Activated naive CD4-positive, alpha-beta T cell treated with anti-CD3 and anti-CD28 coated beads, Interleukin-2, amount 50 U/mL, for 72 hours (primary cell): ENCODE measurements at regions not wholly inside any gene's neighbourhood (a gene's known extent, or its start where the extent isn't known, plus 50 kb on each side); places are given as distances from the start of the nearest gene placed in this dataset.
A peak's percentile ranks its signal among the peaks of the same experiment; 100 is the strongest.

ENCODE experiments used
- ATAC-seq, 2 donors: fragments of 150-1000 bp; cut with Tn5 transposase; 2 replicates each; pipeline ENCODE4 v1.10.0; 2021; ENCODE audit warnings: mild to moderate bottlenecking in 2 of 2, moderate library complexity in 2 of 2
- DNase-seq, 2 donors: peaks; one replicate each; pipeline ENCODE4 v3.0.0; 2021 to 2022; ENCODE audit warnings: low spot score in 2 of 2
- H3K27ac Mint-ChIP-seq, 2 donors: one replicate each; pipeline ENCODE4 v1.8.0; 2022; ENCODE audit warnings: mild to moderate bottlenecking in 2 of 2, mixed read lengths in 2 of 2
- H3K36me3 Mint-ChIP-seq, 2 donors: one replicate each; pipeline ENCODE4 v1.8.0; 2022; ENCODE audit warnings: mixed read lengths in 2 of 2
- H3K9me3 Mint-ChIP-seq, 2 donors: one replicate each; pipeline ENCODE4 v1.8.0; 2022; ENCODE audit warnings: mixed read lengths in 2 of 2

DNA sequence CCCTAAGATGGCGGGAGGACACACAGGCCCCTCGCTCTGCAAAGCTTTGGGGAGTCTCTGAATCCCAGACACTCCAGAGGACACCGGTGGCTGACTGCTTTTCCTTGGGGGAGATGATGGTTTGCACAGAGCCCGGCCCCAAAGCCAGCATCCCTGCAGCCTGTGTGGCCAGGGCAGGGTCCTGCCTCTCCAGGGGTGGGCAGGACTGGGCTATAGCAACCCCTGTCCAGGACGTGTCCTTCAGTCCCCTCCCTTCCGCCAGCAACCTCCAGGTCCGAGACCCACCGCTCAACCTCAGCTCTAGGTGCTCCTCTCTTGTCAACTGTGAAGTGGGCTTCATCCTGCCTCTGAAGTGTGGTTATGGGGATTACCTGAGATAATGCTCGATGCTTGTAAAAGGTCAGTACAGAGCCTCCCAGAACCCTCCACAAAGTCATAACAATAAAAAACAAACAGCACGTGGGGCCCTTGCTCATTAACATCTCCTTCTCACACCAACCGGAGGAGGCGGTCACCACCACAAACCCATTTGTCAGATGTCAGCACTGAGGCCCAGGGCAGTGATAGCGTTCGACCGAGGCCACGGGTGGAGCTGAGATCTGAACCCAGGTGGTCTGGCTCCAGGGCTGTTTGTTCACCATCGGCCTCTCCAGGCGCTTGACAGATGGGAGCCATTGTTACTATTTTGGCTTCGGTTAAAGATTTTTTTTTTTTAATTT is 304.8 kb downstream of the IRF8 start:
- no peaks in the 10 kb centered on the region for H3K9me3 Mint-ChIP-seq
- no peaks in the 10 kb centered on the region for H3K36me3 Mint-ChIP-seq
- H3K27ac Mint-ChIP-seq = no peak overlapping the region
- no peak for DNase-seq
- no peak for ATAC-seq

DNA sequence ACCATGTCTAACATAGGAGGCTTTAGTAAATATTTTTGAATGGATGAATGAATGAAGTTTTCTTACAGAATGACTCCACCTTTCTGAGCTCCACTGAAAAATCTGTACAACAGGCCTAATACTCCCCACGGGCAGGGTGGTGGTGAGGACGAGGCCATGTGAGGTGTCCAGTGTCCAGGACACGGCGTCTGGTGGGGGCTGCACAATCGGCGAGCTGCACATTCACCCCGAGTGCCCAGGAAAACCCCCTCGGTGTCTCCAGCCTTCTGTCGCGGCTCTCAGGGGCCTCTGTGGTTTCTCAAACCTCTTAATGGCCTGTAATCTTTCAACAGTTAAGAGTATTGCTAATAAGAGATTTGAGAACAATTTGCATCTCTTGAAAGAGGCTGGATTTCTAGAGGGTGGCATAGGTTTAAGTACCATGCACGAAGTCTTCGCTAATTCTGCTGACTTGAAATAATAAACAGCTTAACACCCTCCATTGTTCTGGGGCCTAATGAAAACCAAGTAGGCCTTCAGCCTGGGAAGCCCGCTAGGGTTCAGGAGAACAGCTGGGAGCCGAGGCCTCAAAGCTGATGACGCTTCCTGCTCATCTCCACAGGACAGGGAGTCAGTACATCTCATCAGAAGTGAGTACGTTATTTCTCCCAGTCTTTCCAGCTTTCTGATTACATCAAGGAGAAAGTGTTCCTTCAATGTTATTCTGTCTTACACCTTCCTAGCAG is 304.6 kb upstream of the FOXF1 start:
- ATAC-seq (no peak), DNase-seq (no peak)
- Mint-ChIP-seq H3K36me3 (no peaks in the 10 kb centered on the region), H3K9me3 (no peaks in the 10 kb centered on the region), H3K27ac (no peak overlapping the region)

DNA sequence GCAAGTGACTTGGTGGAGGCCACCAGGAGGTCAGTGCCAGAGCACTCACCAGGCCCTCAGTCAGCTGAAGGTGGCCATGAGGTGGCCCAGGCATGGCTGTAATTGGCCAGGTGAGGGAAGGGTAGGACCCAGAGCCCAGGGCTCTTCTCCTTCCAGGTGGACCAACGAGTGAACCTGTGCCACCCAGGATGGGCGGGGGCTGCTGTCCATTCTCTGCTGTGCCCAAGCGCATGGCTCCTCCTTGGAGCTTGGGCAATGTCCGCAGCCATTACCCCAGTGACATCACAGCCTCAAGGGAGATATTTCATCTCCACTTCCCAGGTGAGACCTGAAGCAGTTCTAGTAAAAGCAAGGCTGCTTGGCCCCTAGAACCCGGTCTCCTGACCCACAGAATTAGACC is 303.0 kb upstream of the FOXF1 start:
- ATAC-seq (no peak), DNase-seq (no peak)
- H3K36me3 Mint-ChIP-seq = no peaks in the 10 kb centered on the region
- peaks cover 2 to 6% of the 10 kb centered on the region in 2 donors for H3K9me3 Mint-ChIP-seq
- peak overlapping the region in 1 of 2 donors; percentile 14 for H3K27ac Mint-ChIP-seq

DNA sequence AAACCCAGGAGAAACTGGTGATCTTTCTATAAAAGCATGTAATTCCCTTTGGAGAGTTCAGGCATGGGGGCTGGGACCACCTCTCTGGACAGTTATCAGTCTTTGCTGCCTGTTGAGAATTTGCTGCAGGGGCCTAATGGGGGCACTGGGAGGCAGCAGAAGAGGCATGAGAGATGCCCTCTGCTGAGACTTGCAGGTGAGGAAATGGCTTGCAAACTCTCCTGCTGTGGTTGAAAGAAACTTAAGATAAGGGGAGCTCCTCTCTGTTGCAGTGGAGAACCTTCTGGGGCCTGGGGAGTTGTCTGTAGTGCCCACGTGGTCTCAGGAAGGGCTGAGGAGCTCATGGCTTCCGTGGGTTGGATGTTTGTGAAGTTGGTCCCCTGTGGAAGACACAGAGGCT is 301.1 kb upstream of the FOXF1 start:
- no peak for ATAC-seq

DNA sequence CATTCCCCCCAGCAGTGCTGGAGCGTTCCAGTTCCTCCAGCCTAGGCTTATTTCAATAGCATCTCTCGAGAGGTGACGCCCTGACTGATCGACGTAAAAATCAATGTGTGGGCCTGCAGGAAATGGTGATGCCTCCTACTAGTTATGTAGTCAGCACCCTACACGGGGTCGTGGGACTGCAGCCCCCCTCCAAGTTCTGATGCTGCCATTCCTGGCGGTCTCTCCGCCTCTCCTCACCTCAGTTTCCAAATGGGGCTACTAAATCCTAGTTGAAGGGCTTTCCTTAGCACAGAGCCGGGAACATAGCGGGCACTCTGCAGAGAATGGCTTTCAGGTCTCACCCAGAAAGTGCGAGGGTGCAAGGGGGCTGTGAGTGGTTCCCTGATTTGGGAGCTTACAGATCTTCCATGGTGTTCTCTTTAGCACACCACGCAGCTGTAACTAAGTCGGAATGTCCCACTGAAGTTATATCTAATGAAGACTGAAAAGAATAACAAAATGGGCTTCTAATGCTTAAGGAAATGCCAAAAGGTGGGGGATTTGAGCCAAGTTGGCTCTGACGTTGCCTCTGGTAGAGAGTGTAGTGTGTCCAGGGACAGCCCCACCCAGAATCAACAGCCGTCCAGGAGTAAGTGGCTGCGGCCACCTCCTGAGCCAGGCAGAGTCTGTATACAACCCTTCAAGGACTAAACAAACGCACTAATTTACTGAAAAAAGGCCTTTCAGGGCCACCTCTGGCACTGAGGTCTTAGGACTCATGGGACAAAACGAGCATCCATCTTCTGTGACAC is 299.7 kb upstream of the FOXF1 start:
- Mint-ChIP-seq H3K27ac (no peak overlapping the region), H3K9me3 (peaks cover 9 to 13% of the 10 kb centered on the region in 2 donors), H3K36me3 (peaks cover 0 to 7% of the 10 kb centered on the region in 2 donors)
- no peak for DNase-seq
- ATAC-seq = no peak

More for the DNA sequence above, 301.1 kb upstream of the FOXF1 start:
- H3K9me3 Mint-ChIP-seq = peaks cover 9 to 13% of the 10 kb centered on the region in 2 donors
- no peak overlapping the region for H3K27ac Mint-ChIP-seq
- peaks cover 0 to 7% of the 10 kb centered on the region in 2 donors for H3K36me3 Mint-ChIP-seq
- DNase-seq = no peak

DNA sequence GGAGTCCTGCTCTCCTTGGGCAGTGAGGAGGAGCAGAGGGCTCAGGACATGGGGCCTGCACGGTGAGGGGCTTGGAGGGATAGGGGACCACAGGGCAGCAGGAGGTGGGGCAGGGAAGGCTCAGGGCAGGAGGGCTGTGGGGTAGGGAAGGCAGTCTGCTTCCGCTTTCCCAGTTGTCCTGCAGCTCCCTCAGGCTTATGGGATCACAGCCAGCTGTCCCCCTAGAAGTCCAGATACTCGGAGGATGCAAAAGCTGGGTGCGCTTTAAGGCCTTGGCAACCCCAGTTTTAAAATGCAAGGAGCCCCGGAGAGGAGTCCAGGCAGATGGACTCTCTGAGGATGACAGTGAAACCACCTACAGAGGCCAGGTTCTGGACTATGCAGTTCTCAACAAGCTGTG is 299.1 kb upstream of the FOXF1 start:
- ATAC-seq (no peak), DNase-seq (no peak)
- Mint-ChIP-seq H3K36me3 (peaks cover 0 to 7% of the 10 kb centered on the region in 2 donors), H3K9me3 (peaks cover 9 to 13% of the 10 kb centered on the region in 2 donors), H3K27ac (no peak overlapping the region)

DNA sequence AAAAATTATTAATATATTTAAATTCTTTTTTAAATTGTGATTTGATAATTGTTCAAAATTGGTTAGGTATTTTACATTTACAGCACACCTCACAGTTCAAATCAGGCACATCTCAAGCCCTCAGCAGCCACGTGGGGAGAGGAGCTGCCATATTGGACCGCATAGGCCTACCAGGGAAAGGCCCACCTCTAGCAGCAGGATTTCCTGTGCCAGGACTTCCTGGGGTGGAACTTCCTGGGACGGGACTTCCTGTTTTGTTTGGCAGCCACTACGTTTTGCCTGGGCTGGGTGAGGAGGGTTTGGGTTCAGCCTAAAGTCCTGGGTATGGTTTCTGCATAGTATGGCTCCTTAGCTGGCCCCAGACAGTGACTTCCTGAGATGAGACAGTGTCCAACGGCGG is 298.5 kb upstream of the FOXF1 start:
- ATAC-seq = no peak
- Mint-ChIP-seq H3K27ac (no peak overlapping the region), H3K9me3 (peaks cover 9 to 13% of the 10 kb centered on the region in 2 donors), H3K36me3 (peaks cover 0 to 7% of the 10 kb centered on the region in 2 donors)
- DNase-seq = no peak

DNA sequence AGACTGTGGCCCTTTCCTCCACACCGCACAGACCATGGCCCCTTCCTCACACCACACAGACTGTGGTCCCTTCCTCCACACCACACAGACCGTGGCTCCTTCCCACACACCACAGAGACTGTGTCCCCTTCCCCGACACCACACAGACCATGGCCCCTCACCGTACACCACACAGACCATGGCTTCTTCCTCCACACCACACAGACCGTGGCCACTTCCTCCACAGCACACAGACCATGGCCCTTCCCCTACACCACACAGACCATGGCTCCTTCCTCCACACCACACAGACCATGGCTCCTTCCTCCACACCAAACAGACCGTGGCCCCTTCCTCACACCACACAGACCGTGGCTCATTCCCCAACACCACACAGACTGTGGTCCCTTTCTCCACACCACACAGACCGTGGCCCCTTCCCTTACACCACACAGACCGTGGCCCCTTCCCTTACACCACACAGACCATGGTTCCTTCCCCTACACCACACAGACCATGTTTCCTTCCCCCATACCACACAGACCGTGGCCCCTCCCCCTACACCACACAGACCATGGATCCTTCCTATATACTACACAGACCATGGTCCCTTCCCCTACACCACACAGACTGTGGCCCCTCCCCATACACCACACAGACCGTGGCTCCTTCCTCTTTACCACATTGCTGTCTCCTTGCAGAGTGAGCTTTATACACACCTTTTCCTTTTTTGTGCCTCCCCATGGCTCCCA is 297.5 kb upstream of the FOXF1 start:
- ATAC-seq (no peak), DNase-seq (no peak)
- H3K27ac Mint-ChIP-seq = no peak overlapping the region
- H3K9me3 Mint-ChIP-seq = peaks cover 9 to 13% of the 10 kb centered on the region in 2 donors
- peaks cover 0 to 7% of the 10 kb centered on the region in 2 donors for H3K36me3 Mint-ChIP-seq

DNA sequence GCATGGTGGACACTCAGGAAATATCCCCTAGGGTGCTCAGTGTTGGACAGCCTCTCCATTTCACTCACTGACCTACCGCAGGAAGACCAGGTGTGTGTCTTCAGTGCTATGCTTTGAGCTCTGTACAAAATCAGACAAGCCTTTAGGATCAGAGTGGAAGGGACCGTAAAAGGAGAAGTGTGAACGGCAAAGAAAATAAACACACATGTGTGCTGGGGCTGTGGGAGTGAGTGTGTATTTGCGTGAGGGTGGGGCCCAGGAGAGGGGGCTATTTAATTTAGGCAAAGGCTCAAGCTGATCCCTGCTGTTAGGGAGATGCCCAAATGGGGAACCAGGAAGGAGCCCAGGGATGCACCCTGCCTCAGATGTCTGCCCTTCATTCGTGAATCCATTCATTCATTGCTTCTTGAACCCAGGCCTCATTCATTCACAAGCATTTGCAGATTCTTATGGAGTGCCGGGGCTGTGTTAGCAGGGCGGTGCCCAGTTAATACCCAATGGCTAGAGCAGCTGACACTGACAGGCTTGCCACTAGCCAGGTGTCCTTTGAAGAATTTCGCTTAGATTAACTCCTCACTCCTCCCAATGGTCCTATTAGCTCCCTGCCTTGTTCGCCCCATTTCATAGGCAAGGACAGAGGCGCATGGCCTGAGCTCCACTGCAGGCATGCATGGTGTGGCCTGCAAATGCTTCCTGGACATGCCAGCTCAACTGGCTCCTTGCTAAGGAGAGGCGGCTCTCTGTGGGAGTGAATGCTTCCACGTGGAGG is 296.7 kb upstream of the FOXF1 start:
- DNase-seq = no peak
- no peak overlapping the region for H3K27ac Mint-ChIP-seq
- peaks cover 9 to 13% of the 10 kb centered on the region in 2 donors for H3K9me3 Mint-ChIP-seq
- no peak for ATAC-seq
- H3K36me3 Mint-ChIP-seq = peaks cover 0 to 7% of the 10 kb centered on the region in 2 donors

DNA sequence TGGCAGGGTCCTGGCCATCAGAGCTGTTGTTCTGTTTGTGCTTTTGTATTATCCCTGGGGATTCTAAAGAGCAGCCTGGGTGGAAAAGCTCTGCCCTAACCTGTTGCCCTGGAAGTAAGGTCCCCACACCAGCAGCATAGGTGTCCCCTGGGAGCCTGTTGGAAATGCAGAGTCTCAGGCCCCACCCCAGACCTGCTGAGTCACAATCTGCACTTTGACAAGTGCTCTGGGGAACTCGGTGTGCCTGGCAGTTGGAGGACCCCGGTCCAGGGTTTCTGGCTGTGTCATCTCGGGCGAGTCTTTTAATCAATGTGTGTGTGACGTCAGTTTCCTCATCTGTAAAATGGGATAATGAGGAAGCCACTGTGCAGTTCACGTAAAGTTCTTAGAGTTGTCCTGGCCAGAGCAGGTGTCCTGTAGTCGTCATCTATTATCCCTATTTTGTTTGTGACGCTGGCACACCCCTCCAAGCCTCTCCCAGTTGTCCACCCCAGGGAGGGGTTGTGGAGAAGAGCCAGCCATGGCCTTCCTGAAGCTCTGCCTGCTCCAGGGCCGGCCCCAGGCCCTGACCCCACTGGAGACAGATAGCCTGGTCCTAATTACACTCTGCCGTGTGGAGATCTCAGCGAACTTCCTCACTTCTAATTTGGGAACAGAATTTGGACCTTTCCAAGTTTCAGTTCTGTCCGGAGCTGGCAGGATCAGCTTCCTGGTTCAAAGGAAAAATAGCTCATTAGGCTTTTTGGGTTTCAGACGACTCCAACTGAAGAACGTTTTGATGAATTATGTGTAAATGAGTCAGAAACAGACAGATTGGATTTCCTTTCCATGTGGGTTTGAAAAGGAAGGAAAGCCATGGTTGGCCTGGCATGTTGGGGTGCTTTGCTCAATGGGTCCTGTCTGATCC is 295.7 kb upstream of the FOXF1 start:
- ATAC-seq = no peak
- H3K36me3 Mint-ChIP-seq = peaks cover 0 to 7% of the 10 kb centered on the region in 2 donors
- DNase-seq = no peak

DNA sequence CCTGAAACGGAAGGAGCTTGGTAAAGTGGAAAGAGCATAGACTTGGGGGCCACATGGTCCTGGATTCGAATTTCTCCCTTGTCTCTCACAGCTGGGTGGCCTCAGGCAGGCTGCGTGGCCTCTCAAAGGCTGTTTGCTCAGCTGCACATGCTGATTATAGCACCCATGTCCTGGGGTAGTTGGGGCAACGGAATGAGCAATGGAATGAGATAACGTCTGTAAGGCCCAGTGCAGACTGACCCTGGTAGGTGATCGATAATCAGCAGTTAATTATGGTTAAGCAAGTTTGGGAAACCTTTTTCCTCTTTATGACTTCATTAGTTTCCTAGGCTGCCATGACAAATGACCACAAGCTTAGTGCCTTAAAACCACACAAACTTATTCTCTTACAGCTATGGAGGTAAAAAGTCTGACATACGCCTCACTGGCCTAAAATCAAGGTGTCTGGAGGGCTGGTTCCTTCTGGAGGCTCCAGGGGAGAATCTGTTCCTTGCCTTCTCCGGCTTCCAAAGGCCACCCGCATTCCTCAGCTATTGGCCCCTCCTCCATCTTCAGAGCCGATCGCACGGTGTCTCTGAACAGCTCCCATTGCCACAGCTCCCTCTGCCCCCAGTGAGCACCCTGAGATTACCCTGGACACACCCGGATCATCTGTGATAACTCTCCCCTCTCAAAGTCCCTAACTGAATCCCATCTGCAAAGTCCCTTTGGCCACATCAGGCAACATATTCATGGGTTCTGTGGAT is 294.9 kb upstream of the FOXF1 start:
- Mint-ChIP-seq H3K36me3 (peaks cover 0 to 7% of the 10 kb centered on the region in 2 donors), H3K9me3 (peaks cover 9 to 13% of the 10 kb centered on the region in 2 donors), H3K27ac (no peak overlapping the region)
- DNase-seq = no peak
- no peak for ATAC-seq

More for the DNA sequence above, 295.7 kb upstream of the FOXF1 start:
- Mint-ChIP-seq H3K9me3 (peaks cover 9 to 13% of the 10 kb centered on the region in 2 donors), H3K27ac (no peak overlapping the region)

DNA sequence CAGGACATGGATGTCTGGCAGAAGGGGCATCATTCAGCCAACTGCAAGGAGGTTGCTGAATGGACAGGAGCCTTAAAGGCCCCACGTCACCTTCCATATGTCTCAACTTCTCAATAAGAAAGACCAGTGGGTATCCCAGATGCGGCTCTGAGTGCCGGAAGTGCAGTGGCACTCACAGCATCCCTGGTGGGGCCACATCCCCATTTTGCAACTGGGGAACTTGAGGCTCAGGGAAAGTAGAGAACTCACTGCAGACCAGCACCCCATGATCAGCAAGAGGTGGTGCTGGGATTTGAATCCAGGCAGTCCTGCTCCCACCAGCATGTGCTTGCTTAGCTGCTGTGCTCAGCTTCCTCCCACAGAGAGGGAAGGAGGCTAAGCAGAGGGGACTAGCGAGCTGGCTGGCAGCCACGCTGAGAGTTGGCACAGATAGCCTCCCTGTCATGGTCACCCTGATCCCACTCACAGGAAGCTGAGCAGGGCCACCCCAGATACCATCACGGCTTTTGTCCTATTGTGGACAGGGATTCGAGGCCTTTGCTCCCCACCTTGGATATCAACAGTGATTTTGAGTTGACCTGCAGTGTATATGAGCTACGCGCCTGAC is 294.2 kb upstream of the FOXF1 start:
- Mint-ChIP-seq H3K36me3 (peaks cover 0 to 7% of the 10 kb centered on the region in 2 donors), H3K27ac (no peak overlapping the region), H3K9me3 (peaks cover 9 to 13% of the 10 kb centered on the region in 2 donors)
- ATAC-seq = no peak
- DNase-seq = no peak

DNA sequence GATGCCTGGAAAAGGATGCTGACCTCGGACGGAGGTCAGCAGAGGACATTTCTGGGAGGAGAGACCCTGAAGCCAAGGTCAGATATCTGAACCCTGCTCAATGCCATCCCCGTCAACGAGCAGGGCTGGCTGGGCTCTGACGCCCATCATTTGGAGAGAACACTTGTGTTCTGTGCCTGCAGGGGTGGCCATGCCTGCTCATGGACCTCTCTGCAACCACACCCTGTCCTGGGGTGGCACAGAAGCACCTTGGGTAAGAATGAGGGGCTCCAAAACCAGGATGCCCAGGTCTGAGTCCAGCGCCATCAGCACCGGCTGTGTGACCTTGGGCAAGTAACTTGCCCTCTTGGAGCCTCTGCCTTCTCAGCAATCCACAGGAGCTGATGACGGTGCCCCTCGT is 293.7 kb upstream of the FOXF1 start:
- DNase-seq (no peak), ATAC-seq (no peak)
- Mint-ChIP-seq H3K36me3 (peaks cover 0 to 7% of the 10 kb centered on the region in 2 donors), H3K27ac (no peak overlapping the region), H3K9me3 (peaks cover 9 to 13% of the 10 kb centered on the region in 2 donors)
